ENCODE measurements at regions not wholly inside any gene's neighbourhood (a gene's known extent, or its start where the extent isn't known, plus 50 kb on each side); places are given as distances from the start of the nearest gene placed in this dataset.

DNA sequence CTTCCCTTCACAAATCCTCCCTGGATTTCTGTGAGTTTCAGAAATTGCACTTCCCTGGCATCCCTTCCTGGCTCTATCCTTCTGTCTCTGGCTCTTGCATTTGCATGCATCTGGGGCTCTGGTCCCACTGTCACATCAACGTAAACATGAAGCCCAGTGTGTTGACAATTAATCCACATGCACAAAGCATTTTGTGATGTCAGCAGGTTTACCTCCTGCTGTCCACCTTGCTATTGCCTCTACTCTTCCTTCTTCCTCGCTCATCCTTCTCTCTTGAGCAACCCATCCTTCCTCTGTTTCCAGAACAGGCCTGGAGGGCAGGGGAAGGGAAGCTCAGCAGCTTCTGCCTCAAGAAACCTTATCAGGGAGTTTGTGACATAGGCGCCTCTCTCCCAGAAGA lies 111.7 kb upstream of the ATP5MC3 start:
- Histone ChIP-seq H3K4me3 (ENCODE audit: low read depth, low read length, poor library complexity, severe bottlenecking) (no peak overlapping the region), H3K4me1 (ENCODE audit: insufficient read depth, low read length, poor library complexity, severe bottlenecking) (no peaks in the 10 kb centered on the region), H3K9me3 (ENCODE audit: low read depth, low read length, poor library complexity, severe bottlenecking) (no peaks in the 10 kb centered on the region), H3K27ac (ENCODE audit: low read depth, low read length, poor library complexity, severe bottlenecking) (no peak overlapping the region), H3K27me3 (replicated peaks; ENCODE audit: insufficient read depth, low read depth, low read length, poor library complexity) (peaks cover 26% of the 10 kb centered on the region), H3K36me3 (ENCODE audit: insufficient read depth, low read length, poor library complexity, severe bottlenecking) (no peaks in the 10 kb centered on the region)
- DNase-seq (ENCODE audit: low spot score) = no peak
- BruUV-seq (replicated peaks) = no TSS peak
- ChIA-PET POLR2A (ENCODE audit: low non-redundant PET) (no interaction called here), CTCF (no interaction called here)
- intact Hi-C loops (cut with micrococcal nuclease; ENCODE audit: unreplicated experiment) = no loop called here
- TF ChIP-seq, protein P1, sequence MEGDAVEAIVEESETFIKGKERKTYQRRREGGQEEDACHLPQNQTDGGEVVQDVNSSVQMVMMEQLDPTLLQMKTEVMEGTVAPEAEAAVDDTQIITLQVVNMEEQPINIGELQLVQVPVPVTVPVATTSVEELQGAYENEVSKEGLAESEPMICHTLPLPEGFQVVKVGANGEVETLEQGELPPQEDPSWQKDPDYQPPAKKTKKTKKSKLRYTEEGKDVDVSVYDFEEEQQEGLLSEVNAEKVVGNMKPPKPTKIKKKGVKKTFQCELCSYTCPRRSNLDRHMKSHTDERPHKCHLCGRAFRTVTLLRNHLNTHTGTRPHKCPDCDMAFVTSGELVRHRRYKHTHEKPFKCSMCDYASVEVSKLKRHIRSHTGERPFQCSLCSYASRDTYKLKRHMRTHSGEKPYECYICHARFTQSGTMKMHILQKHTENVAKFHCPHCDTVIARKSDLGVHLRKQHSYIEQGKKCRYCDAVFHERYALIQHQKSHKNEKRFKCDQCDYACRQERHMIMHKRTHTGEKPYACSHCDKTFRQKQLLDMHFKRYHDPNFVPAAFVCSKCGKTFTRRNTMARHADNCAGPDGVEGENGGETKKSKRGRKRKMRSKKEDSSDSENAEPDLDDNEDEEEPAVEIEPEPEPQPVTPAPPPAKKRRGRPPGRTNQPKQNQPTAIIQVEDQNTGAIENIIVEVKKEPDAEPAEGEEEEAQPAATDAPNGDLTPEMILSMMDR (conservative IDR thresholded peaks at IDR 0.05; ENCODE audit: low read depth, low read length) = no peak
- no peak for TF ChIP-seq EZH2 (IDR thresholded peaks at IDR 0.05; ENCODE audit: borderline replicate concordance, low read depth, low read length, poor library complexity, severe bottlenecking)

GRCh38 chr2:175282886-175283285 lies 101.4 kb upstream of the ATP5MC3 start:
- Histone ChIP-seq H3K36me3 (ENCODE audit: insufficient read depth, low read length, poor library complexity, severe bottlenecking) (no peaks in the 10 kb centered on the region), H3K4me1 (ENCODE audit: insufficient read depth, low read length, poor library complexity, severe bottlenecking) (no peaks in the 10 kb centered on the region), H3K4me3 (ENCODE audit: low read depth, low read length, poor library complexity, severe bottlenecking) (no peak overlapping the region), H3K27me3 (replicated peaks; ENCODE audit: insufficient read depth, low read depth, low read length, poor library complexity) (peaks cover 12% of the 10 kb centered on the region), H3K9me3 (ENCODE audit: low read depth, low read length, poor library complexity, severe bottlenecking) (no peaks in the 10 kb centered on the region), H3K27ac (ENCODE audit: low read depth, low read length, poor library complexity, severe bottlenecking) (no peak overlapping the region)
- DNase-seq (ENCODE audit: low spot score) = no peak
- TF ChIP-seq, protein P1 (conservative IDR thresholded peaks at IDR 0.05; ENCODE audit: low read depth, low read length) = no peak
- TF ChIP-seq EZH2 (IDR thresholded peaks at IDR 0.05; ENCODE audit: borderline replicate concordance, low read depth, low read length, poor library complexity, severe bottlenecking) = no peak
- ChIA-PET POLR2A (ENCODE audit: low non-redundant PET) (interaction anchor here (0.6 kb wide), 1 partner anchor 274 kb away, joined by 3 read pairs; no protein-coding TSS in a partner anchor), CTCF (interaction anchor here (1.3 kb wide), 1 partner anchor 79 kb away, joined by 3 read pairs; no protein-coding TSS in a partner anchor)
- no TSS peak for BruUV-seq (replicated peaks)
- intact Hi-C loops (cut with micrococcal nuclease; ENCODE audit: unreplicated experiment) = loop anchor here (5.0 to 10.0 kb wide), 2 partner anchors 81 to 248 kb away; no protein-coding TSS in a partner anchor

DNA sequence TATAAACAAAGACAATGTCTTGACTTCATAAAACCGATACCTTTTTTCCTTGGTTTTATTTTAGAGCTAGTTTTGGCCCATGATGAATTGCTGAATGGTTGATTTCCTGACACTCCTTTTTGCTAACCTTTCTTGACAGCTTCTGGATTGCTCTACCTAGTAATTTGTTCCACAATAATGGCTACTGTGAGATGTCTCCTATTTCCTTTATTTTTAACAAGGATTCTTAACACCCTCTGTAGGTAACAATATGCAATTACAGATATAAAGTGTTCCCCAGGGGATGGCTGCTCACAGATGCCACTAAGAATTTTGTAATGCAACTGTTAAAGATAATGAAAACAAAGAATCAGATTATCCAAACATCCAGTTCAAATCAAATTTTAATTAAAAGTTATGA lies 100.8 kb upstream of the ATP5MC3 start:
- Histone ChIP-seq H3K27me3 (replicated peaks; ENCODE audit: insufficient read depth, low read depth, low read length, poor library complexity) (peaks cover 9% of the 10 kb centered on the region), H3K27ac (ENCODE audit: low read depth, low read length, poor library complexity, severe bottlenecking) (no peak overlapping the region), H3K4me1 (ENCODE audit: insufficient read depth, low read length, poor library complexity, severe bottlenecking) (no peaks in the 10 kb centered on the region), H3K36me3 (ENCODE audit: insufficient read depth, low read length, poor library complexity, severe bottlenecking) (no peaks in the 10 kb centered on the region), H3K4me3 (ENCODE audit: low read depth, low read length, poor library complexity, severe bottlenecking) (no peak overlapping the region), H3K9me3 (ENCODE audit: low read depth, low read length, poor library complexity, severe bottlenecking) (no peaks in the 10 kb centered on the region)
- CTCF ChIA-PET = interaction anchor here (1.1 to 1.3 kb wide), 2 partner anchors 31 to 79 kb away, joined by 3 read pairs; no protein-coding TSS in a partner anchor
- BruUV-seq (replicated peaks) = no TSS peak
- intact Hi-C loops (cut with micrococcal nuclease; ENCODE audit: unreplicated experiment) = loop anchor here (5.0 to 10.0 kb wide), 2 partner anchors 80 to 247 kb away; no protein-coding TSS in a partner anchor
- POLR2A ChIA-PET (ENCODE audit: low non-redundant PET) = interaction anchor here (0.6 kb wide), 1 partner anchor 273 kb away, joined by 3 read pairs; no protein-coding TSS in a partner anchor
- peak; percentile 71 for DNase-seq (ENCODE audit: low spot score)
- TF ChIP-seq EZH2 (IDR thresholded peaks at IDR 0.05; ENCODE audit: borderline replicate concordance, low read depth, low read length, poor library complexity, severe bottlenecking) = no peak
- TF ChIP-seq, protein P1 (conservative IDR thresholded peaks at IDR 0.05; ENCODE audit: low read depth, low read length) = peak; percentile 61

Data from A673 (cell line).